ENCODE measurements at regions not wholly inside any gene's neighbourhood (a gene's known extent, or its start where the extent isn't known, plus 50 kb on each side); places are given as distances from the start of the nearest gene placed in this dataset.
"Not testable (repeated sequence)": the region's sequence is repeated elsewhere in the genome, so short reads cannot be mapped to it uniquely, and the experiment has no call there.

DNA sequence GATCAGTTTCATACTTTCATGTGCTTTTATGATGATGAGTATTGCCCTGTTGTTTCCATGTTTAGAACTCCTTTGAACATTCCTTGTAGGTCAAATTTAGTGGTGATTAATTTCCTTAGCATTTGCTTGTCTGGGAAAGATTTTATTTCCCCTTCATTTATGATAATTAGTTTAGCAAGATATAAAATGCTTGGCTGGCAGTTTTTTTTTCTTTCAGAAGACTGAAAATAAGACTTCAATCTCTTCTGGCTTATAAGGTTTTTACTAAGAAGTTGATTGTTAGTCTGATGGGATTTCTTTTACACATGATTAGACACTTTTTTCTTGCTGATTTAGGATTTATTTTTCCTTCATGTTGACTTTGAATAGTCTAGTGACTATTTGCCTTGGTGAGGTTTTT lies 238.9 kb upstream of the ADCY2 start:
- no peak for DNase-seq (ENCODE audit: low spot score)
- intact Hi-C loops (cut with micrococcal nuclease), result no loop called here
- Mint-ChIP-seq H3K9me3 (peaks cover 55% of the 10 kb centered on the region), H3K4me3 (ENCODE audit: low read depth) (no peak overlapping the region), H3K27me3 (ENCODE audit: low read depth) (no peaks in the 10 kb centered on the region), H3K36me3 (ENCODE audit: low read depth) (no peaks in the 10 kb centered on the region), H3K27ac (no peak overlapping the region), H3K4me1 (ENCODE audit: low read depth) (no peaks in the 10 kb centered on the region)

DNA sequence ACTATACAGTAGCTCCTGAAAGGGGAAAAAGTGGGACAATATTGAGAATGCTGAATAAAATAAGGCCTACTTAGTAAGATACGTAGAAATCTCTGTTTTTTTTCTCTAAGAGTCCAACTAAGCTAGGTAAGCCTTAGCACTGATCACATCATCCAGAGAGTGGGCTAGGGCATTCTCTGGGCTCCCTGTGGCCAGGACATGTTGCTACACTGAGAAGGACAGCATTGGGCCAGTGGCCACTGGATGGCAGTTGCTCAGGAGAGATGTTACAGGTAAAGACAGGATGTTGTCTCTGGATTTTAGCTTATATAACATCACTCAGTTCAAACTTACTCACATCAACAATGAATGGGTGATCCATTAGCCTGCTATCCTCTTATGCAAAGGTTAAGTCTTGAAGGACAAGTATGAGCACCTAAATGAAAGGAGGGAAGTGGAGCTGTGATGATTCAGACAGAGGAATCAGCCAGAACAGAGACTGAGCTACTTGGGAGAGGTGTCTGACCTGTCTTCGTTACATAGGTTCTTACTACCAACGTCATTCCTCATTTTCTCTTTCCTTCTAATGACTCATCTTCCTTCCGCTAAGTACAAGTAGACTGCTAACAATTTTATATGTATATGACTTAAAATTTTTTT lies 226.6 kb upstream of the ADCY2 start:
- Mint-ChIP-seq H3K36me3 (ENCODE audit: low read depth) (no peaks in the 10 kb centered on the region), H3K4me1 (ENCODE audit: low read depth) (no peaks in the 10 kb centered on the region), H3K27ac (no peak overlapping the region), H3K27me3 (ENCODE audit: low read depth) (no peaks in the 10 kb centered on the region), H3K4me3 (ENCODE audit: low read depth) (no peak overlapping the region), H3K9me3 (peaks cover 2% of the 10 kb centered on the region)
- DNase-seq (ENCODE audit: low spot score), result no peak
- intact Hi-C loops (cut with micrococcal nuclease), result no loop called here

DNA sequence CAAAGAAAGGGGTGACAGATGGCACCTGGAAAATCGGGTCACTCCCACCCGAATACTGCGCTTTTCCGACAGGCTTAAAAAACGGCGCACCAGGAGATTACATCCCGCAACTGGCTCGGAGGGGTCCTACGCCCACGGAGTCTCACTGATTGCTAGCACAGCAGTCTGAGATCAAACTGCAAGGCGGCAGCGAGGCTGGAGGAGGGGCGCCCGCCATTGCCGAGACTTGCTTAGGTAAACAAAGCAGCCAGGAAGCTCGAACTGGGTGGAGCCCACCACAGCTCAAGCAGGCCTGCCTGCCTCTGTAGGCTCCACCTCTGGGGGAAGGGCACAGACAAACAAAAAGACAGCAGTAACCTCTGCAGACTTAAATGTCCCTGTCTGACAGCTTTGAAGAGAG lies 225.2 kb upstream of the ADCY2 start:
- not testable (repeated sequence) for H3K9me3 Mint-ChIP-seq; H3K36me3 Mint-ChIP-seq (ENCODE audit: low read depth)

DNA sequence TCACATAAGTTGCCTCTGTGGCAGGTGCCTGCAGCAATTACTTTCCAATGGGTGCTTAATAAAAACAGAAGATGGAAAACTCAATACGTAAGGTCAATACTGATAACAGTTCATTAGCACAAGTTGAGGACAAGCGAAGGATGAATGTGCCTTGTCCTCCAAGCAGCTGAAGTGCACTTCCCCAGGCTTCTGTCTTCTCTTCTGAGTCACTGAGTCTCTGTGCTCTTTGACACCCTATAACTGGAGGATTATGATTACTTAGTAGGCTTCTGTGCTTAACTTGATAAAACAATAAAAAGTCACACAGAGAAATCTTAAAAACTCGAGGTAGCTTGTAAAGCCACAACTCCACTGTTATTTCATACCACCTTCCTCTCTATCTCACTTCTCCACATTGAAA lies 216.6 kb upstream of the ADCY2 start:
- no peak overlapping the region for H3K27ac Mint-ChIP-seq
- H3K36me3 Mint-ChIP-seq (ENCODE audit: low read depth), result no peaks in the 10 kb centered on the region
- intact Hi-C loops (cut with micrococcal nuclease), result no loop called here
- H3K4me3 Mint-ChIP-seq (ENCODE audit: low read depth), result no peak overlapping the region
- DNase-seq (ENCODE audit: low spot score), result no peak
- peaks cover 2% of the 10 kb centered on the region for H3K9me3 Mint-ChIP-seq
- H3K27me3 Mint-ChIP-seq (ENCODE audit: low read depth), result no peaks in the 10 kb centered on the region
- no peaks in the 10 kb centered on the region for H3K4me1 Mint-ChIP-seq (ENCODE audit: low read depth)

More for the DNA sequence above, 225.2 kb upstream of the ADCY2 start:
- H3K4me3 Mint-ChIP-seq (ENCODE audit: low read depth); intact Hi-C loops (cut with micrococcal nuclease); H3K27me3 Mint-ChIP-seq (ENCODE audit: low read depth); H3K4me1 Mint-ChIP-seq (ENCODE audit: low read depth); H3K27ac Mint-ChIP-seq; DNase-seq (ENCODE audit: low spot score): not testable (repeated sequence)

DNA sequence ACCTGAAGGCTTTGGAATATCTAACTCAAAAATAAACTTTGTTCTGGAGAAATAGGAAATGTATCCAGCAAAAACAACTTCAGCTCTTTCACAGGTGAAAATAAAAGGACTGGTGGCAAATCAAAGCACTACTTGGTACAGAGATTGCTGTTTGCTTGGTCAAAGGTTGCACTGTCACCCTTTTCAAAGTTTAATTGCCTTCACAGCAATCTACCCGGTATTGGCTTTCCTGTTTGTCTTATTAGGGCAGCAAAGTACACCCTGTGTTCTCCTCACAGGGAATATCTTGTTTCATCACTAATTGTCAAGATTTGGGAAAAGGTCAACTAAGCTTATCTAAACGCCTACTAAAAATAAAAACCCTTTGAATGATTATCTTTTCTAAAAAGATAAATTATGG lies 214.1 kb upstream of the ADCY2 start:
- Mint-ChIP-seq H3K4me1 (ENCODE audit: low read depth) (no peaks in the 10 kb centered on the region), H3K4me3 (ENCODE audit: low read depth) (no peak overlapping the region), H3K36me3 (ENCODE audit: low read depth) (no peaks in the 10 kb centered on the region), H3K27ac (no peak overlapping the region), H3K27me3 (ENCODE audit: low read depth) (no peaks in the 10 kb centered on the region), H3K9me3 (peaks cover 7% of the 10 kb centered on the region)
- intact Hi-C loops (cut with micrococcal nuclease), result no loop called here
- DNase-seq (ENCODE audit: low spot score), result no peak

DNA sequence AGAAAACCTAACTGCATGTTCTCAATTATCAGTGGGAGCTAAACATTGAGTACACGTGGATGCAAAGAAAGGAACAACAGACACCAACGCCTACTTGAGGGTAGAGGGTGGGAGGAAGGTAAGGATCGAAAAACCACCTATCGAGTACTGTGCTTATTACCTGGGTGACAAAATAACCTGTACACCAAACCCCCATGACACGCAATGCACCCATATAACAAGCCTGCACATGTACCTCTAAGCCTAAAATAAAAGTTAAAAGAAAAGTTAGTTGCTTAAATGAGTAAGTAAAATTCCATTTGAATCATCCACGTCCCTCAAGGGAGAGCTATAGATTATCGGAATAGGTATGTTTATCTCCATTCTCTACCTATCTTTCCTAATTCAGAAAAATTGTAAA lies 210.2 kb upstream of the ADCY2 start:
- DNase-seq (ENCODE audit: low spot score), result no peak
- Mint-ChIP-seq H3K27ac (no peak overlapping the region), H3K4me1 (ENCODE audit: low read depth) (no peaks in the 10 kb centered on the region), H3K36me3 (ENCODE audit: low read depth) (no peaks in the 10 kb centered on the region), H3K27me3 (ENCODE audit: low read depth) (no peaks in the 10 kb centered on the region), H3K4me3 (ENCODE audit: low read depth) (no peak overlapping the region), H3K9me3 (peaks cover 7% of the 10 kb centered on the region)
- intact Hi-C loops (cut with micrococcal nuclease), result no loop called here

DNA sequence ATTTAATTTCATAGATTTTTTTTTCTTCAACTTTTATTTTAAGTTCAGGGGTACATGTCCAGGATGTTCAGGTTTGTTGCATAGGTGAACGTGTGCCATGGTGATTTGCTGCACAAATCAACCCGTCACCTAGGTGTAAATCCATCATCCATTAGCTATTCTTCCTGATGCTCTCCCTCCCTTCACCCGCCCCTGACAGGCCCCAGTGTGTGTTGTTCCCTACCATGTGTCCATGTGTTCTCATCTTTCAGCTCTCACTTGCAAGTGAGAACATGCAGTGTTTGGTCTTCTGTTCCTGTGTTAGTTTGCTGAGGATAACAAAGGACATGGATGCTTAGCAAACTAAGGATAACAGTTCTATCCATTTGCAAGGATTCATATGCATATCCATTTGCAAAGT lies 209.1 kb upstream of the ADCY2 start:
- Mint-ChIP-seq H3K27ac (no peak overlapping the region), H3K27me3 (ENCODE audit: low read depth) (no peaks in the 10 kb centered on the region), H3K4me1 (ENCODE audit: low read depth) (no peaks in the 10 kb centered on the region), H3K9me3 (peaks cover 8% of the 10 kb centered on the region), H3K4me3 (ENCODE audit: low read depth) (no peak overlapping the region), H3K36me3 (ENCODE audit: low read depth) (no peaks in the 10 kb centered on the region)
- no peak for DNase-seq (ENCODE audit: low spot score)
- intact Hi-C loops (cut with micrococcal nuclease), result no loop called here

DNA sequence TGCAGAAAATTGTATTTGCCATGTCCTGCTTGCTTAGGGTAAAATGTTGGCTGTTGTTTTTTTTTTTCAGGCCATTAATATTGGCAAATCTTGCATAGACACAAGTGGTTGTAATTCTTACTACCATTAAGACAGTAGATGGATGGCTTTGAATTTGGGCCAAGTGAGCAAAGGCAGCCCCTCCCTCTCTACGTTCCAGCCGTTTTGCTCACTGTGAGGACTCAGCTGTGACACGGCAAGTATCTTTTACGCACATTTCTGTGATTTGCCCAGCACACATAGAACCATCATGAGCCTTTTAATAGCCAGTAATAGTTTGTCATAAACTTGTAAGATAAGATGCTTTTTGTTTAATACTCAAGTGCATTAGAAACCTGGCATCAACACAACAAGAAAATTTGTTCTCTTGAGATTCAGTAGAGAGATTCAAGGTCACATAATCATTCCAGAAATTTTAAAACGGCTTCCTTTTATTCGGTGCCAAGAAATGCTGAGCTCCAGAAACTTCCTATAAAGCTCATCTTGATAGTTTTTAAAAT lies 205.2 kb upstream of the ADCY2 start:
- no peak for DNase-seq (ENCODE audit: low spot score)
- Mint-ChIP-seq H3K4me3 (ENCODE audit: low read depth) (no peak overlapping the region), H3K27me3 (ENCODE audit: low read depth) (no peaks in the 10 kb centered on the region), H3K36me3 (ENCODE audit: low read depth) (no peaks in the 10 kb centered on the region), H3K9me3 (peaks cover 11% of the 10 kb centered on the region), H3K27ac (no peak overlapping the region), H3K4me1 (ENCODE audit: low read depth) (no peaks in the 10 kb centered on the region)
- intact Hi-C loops (cut with micrococcal nuclease), result no loop called here

DNA sequence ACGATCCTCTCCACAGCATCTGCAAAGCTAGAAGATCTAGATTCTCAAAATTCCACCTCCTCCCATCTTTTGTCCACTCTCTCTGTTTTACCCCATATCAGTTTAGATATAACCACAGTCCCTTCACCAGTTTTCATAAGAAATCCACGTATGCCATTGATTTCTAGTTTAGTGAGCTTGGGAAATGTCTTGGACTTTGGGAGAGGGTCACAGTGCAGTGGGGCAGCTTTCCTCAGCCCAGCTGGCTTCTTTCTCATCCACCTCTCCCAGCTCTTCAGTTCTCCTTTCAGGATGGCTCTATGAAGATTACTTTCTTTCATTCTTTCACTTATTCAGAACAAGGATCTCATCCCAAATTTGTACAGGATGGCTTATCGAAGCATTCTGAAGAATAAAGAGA lies 203.9 kb upstream of the ADCY2 start:
- Mint-ChIP-seq H3K9me3 (peaks cover 11% of the 10 kb centered on the region), H3K4me1 (ENCODE audit: low read depth) (no peaks in the 10 kb centered on the region), H3K4me3 (ENCODE audit: low read depth) (no peak overlapping the region), H3K36me3 (ENCODE audit: low read depth) (no peaks in the 10 kb centered on the region), H3K27ac (no peak overlapping the region), H3K27me3 (ENCODE audit: low read depth) (no peaks in the 10 kb centered on the region)
- intact Hi-C loops (cut with micrococcal nuclease), result no loop called here
- no peak for DNase-seq (ENCODE audit: low spot score)

DNA sequence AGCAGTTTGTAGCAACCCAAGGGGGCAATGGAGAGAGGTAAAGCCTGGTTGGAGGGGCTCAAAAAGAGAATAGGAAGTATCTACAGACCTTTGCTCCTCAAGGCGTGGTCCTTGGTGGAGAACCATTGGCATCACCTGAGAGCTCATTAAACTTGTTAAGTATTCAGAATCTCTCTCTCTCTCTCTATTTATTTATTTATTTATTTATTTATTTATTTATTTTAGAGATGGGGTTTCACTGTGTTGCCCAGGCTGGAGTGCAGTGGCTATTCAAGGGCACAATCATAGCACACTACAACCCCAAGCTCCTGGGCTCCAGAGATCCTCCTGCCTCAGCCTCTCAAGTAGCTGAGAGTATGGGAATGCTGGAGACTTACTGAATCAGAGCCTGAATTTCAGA lies 193.1 kb upstream of the ADCY2 start:
- H3K4me1 Mint-ChIP-seq (ENCODE audit: low read depth), result no peaks in the 10 kb centered on the region
- intact Hi-C loops (cut with micrococcal nuclease), result no loop called here
- H3K9me3 Mint-ChIP-seq, result peaks cover 12% of the 10 kb centered on the region
- no peak overlapping the region for H3K4me3 Mint-ChIP-seq (ENCODE audit: low read depth)
- H3K27ac Mint-ChIP-seq, result no peak overlapping the region
- no peaks in the 10 kb centered on the region for H3K27me3 Mint-ChIP-seq (ENCODE audit: low read depth)
- H3K36me3 Mint-ChIP-seq (ENCODE audit: low read depth), result no peaks in the 10 kb centered on the region
- DNase-seq (ENCODE audit: low spot score), result no peak

DNA sequence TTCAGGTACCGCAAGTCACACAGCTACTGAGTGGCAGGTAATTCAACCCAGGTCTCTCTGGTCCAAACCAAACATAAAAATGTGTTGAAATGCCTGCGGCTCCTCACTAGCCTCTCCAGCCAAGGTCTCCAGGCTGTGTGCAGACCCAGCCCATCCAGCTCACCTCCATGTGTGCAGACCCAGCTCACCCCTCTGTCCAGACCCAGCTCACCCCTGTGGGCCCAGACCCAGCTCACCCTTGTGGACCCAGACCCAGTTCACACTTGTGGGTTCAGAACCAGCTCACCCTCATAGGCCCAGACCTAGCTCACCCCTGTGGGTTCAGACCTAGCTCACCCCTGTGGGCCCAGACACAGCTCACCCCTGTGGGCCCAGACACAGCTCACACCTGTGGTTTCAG lies 188.0 kb upstream of the ADCY2 start:
- intact Hi-C loops (cut with micrococcal nuclease), result no loop called here
- H3K4me1 Mint-ChIP-seq (ENCODE audit: low read depth), result no peaks in the 10 kb centered on the region
- no peak for DNase-seq (ENCODE audit: low spot score)
- no peak overlapping the region for H3K27ac Mint-ChIP-seq
- no peaks in the 10 kb centered on the region for H3K27me3 Mint-ChIP-seq (ENCODE audit: low read depth)
- H3K9me3 Mint-ChIP-seq, result peaks cover 19% of the 10 kb centered on the region
- H3K36me3 Mint-ChIP-seq (ENCODE audit: low read depth), result no peaks in the 10 kb centered on the region
- no peak overlapping the region for H3K4me3 Mint-ChIP-seq (ENCODE audit: low read depth)

DNA sequence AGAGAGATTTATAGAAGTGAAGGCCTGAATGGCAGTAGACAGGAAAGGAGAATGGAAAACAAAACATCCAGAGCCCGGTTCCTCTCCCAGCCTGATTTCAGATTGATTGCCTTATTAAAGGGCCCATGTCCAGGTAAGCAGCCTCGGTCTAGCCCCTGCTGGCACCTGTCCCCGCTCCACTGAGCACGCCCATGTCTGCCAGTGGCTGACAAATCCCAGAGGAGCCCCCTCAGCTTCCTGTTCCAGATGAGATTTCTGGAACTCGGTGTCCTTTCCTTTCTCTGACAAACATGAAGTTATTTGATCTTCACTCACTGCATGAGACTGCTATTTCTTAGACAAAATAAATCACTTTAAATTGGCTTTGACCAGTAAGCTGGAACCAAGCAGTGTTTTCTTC lies 187.0 kb upstream of the ADCY2 start:
- Mint-ChIP-seq H3K27me3 (ENCODE audit: low read depth) (no peaks in the 10 kb centered on the region), H3K36me3 (ENCODE audit: low read depth) (no peaks in the 10 kb centered on the region), H3K9me3 (peaks cover 18% of the 10 kb centered on the region), H3K4me1 (ENCODE audit: low read depth) (no peaks in the 10 kb centered on the region), H3K27ac (no peak overlapping the region), H3K4me3 (ENCODE audit: low read depth) (no peak overlapping the region)
- DNase-seq (ENCODE audit: low spot score), result no peak
- intact Hi-C loops (cut with micrococcal nuclease), result no loop called here

DNA sequence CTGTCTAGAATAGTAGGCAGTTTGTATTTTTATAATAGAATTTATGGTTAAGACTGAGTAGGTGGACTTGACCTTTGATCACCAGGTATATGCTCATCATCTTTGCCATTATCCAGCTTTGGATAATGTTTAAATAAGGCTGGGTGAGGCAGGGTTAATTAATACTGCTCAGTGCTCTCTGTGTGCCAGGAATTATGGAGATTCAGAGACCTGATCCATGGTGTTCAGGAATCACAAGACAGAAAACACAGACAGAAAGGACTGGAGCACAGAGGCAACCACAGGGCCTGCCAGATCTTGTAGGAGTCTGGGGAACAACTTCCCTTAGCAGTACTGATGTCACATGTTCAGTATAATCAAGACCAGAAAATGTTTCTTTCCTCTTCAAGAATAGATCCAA lies 186.3 kb upstream of the ADCY2 start:
- no peak for DNase-seq (ENCODE audit: low spot score)
- intact Hi-C loops (cut with micrococcal nuclease), result no loop called here
- Mint-ChIP-seq H3K4me3 (ENCODE audit: low read depth) (no peak overlapping the region), H3K27ac (no peak overlapping the region), H3K4me1 (ENCODE audit: low read depth) (no peaks in the 10 kb centered on the region), H3K9me3 (peaks cover 14% of the 10 kb centered on the region), H3K36me3 (ENCODE audit: low read depth) (no peaks in the 10 kb centered on the region), H3K27me3 (ENCODE audit: low read depth) (no peaks in the 10 kb centered on the region)

DNA sequence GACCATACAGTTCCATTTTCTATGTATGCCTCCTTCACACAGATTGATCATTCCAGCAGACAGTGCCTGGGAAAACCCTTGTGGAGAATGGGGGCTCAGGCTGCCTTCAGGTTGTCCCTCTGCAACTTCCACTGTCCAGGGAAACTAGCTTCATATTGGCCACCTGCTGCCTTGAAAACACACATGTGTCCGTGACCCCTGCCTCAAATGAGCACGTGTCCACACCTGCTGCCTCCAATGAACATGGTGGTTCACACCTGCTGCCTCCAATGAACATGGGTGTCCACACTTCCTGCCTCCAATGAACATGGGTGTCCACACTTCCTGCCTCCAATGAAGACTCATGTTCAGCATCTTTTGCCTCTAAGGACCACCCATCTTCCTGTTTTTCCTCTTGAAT lies 185.4 kb upstream of the ADCY2 start:
- no peak overlapping the region for H3K4me3 Mint-ChIP-seq (ENCODE audit: low read depth)
- H3K27me3 Mint-ChIP-seq (ENCODE audit: low read depth), result no peaks in the 10 kb centered on the region
- no peak overlapping the region for H3K27ac Mint-ChIP-seq
- H3K9me3 Mint-ChIP-seq, result peaks cover 9% of the 10 kb centered on the region
- intact Hi-C loops (cut with micrococcal nuclease), result no loop called here
- DNase-seq (ENCODE audit: low spot score), result no peak
- no peaks in the 10 kb centered on the region for H3K4me1 Mint-ChIP-seq (ENCODE audit: low read depth)
- no peaks in the 10 kb centered on the region for H3K36me3 Mint-ChIP-seq (ENCODE audit: low read depth)
